22Rv1 (cell line): ENCODE measurements at regions not wholly inside any gene's neighbourhood (a gene's known extent, or its start where the extent isn't known, plus 50 kb on each side); places are given as distances from the start of the nearest gene placed in this dataset.

Source experiments
- ZFX ChIP-seq: fragments of 450-650 bp; IDR thresholded peaks from 2 replicates; pipeline ENCODE4 v1.6.1; 2017; ENCODE audit warnings: antibody characterized with exemption, borderline replicate concordance
- TF ChIP-seq, protein P1 (sequence below): fragments of 450-650 bp; IDR thresholded peaks from 2 replicates; pipeline ENCODE4 v1.5.1; 2017; ENCODE audit warnings: mild to moderate bottlenecking

DNA sequence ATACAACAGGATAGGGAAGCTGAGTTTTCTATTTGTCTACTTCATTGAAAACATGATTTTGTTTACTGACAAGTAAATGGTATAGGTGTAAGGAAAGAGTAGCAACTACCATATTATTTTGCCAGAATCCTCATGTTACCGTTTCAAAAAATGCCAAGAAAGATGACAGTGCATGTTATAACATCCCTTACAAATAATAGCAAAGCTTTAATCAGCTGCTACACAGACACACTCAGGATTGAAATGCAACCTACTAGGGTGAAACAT is 331.5 kb downstream of the CHRM3 start:
- TF ChIP-seq, protein P1, sequence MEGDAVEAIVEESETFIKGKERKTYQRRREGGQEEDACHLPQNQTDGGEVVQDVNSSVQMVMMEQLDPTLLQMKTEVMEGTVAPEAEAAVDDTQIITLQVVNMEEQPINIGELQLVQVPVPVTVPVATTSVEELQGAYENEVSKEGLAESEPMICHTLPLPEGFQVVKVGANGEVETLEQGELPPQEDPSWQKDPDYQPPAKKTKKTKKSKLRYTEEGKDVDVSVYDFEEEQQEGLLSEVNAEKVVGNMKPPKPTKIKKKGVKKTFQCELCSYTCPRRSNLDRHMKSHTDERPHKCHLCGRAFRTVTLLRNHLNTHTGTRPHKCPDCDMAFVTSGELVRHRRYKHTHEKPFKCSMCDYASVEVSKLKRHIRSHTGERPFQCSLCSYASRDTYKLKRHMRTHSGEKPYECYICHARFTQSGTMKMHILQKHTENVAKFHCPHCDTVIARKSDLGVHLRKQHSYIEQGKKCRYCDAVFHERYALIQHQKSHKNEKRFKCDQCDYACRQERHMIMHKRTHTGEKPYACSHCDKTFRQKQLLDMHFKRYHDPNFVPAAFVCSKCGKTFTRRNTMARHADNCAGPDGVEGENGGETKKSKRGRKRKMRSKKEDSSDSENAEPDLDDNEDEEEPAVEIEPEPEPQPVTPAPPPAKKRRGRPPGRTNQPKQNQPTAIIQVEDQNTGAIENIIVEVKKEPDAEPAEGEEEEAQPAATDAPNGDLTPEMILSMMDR: no peak
- TF ChIP-seq ZFX: no peak
